ENCODE measurements at regions not wholly inside any gene's neighbourhood (a gene's known extent, or its start where the extent isn't known, plus 50 kb on each side); places are given as distances from the start of the nearest gene placed in this dataset.

DNA sequence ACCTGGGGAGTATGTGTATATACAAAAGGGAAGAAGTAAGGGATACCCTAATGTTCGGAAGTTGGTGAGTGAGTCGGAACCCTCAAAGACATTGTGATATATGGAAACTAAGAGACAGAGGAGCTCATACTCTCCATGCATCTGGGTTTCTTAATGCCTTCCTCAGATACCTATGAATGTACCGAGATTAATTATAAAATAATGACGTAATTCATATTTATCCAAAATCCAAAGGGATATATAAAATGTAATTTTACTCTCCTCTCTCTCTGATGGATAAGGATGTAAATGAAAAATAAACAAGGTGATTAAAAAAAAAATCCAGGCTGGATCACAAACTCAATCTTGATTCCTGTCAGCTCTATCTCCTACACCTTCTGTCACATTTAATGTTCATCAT lies 275.9 kb upstream of the FAM241A start:
- 73 to 85% methylated on average over 4 of the region's 4 CpGs for WGBS, 2 donors

GRCh38 chr4:111871802-111872201 lies 273.5 kb upstream of the FAM241A start:
- TF ChIP-seq, protein P1, sequence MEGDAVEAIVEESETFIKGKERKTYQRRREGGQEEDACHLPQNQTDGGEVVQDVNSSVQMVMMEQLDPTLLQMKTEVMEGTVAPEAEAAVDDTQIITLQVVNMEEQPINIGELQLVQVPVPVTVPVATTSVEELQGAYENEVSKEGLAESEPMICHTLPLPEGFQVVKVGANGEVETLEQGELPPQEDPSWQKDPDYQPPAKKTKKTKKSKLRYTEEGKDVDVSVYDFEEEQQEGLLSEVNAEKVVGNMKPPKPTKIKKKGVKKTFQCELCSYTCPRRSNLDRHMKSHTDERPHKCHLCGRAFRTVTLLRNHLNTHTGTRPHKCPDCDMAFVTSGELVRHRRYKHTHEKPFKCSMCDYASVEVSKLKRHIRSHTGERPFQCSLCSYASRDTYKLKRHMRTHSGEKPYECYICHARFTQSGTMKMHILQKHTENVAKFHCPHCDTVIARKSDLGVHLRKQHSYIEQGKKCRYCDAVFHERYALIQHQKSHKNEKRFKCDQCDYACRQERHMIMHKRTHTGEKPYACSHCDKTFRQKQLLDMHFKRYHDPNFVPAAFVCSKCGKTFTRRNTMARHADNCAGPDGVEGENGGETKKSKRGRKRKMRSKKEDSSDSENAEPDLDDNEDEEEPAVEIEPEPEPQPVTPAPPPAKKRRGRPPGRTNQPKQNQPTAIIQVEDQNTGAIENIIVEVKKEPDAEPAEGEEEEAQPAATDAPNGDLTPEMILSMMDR (IDR thresholded peaks at IDR 0.05), result no peak
- no peak for FAIRE-seq
- ATAC-seq, result no peak
- Histone ChIP-seq H3K27me3 (no peaks in the 10 kb centered on the region), H3K4me3 (no peak overlapping the region), H3K9me3 (no peaks in the 10 kb centered on the region), H3K36me3 (no peaks in the 10 kb centered on the region), H3K27ac (no peak overlapping the region), H3K4me1 (no peaks in the 10 kb centered on the region)
- DNase-seq, result no peak
- intact Hi-C loops (cut with DNase I), result no loop called here
- 42 to 71% methylated on average over 1 of the region's 1 CpG for WGBS, 2 donors

More for the DNA sequence above, 275.9 kb upstream of the FAM241A start:
- intact Hi-C loops (cut with DNase I), result no loop called here
- DNase-seq, result no peak
- H3K9me3 ChIP-seq, result no peaks in the 10 kb centered on the region
- no peak overlapping the region for H3K27ac ChIP-seq
- no peak overlapping the region for H3K4me3 ChIP-seq
- ATAC-seq, result no peak
- H3K27me3 ChIP-seq, result no peaks in the 10 kb centered on the region
- no peaks in the 10 kb centered on the region for H3K4me1 ChIP-seq
- TF ChIP-seq, protein P1 (IDR thresholded peaks at IDR 0.05), result no peak
- no peak for FAIRE-seq
- no peaks in the 10 kb centered on the region for H3K36me3 ChIP-seq

DNA sequence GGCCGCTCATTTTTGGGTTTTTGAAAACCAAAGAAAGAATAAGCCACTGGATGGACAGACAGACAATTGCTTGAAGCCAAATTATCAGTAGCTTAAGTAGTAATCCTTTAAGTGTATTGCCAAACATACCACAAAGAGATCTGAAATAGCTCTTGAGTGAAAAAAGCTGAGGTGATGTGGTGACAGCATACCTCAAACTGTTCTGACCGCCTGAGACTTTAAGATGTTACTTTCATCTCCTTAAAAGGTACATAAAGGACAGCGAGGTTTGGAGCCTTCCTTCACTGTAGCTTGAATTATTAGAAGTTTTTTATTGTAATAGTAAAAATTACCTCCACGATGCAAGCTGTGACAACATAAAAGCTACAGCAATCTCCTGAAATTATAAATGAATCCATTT lies 271.5 kb upstream of the FAM241A start:
- H3K27me3 ChIP-seq, result no peaks in the 10 kb centered on the region
- intact Hi-C loops (cut with DNase I), result no loop called here
- H3K27ac ChIP-seq, result no peak overlapping the region
- H3K4me3 ChIP-seq, result no peak overlapping the region
- 45 to 63% methylated on average over 4 of the region's 4 CpGs for WGBS, 2 donors
- H3K36me3 ChIP-seq, result no peaks in the 10 kb centered on the region
- no peaks in the 10 kb centered on the region for H3K9me3 ChIP-seq
- no peaks in the 10 kb centered on the region for H3K4me1 ChIP-seq
- FAIRE-seq (no peak), DNase-seq (no peak), ATAC-seq (no peak)
- TF ChIP-seq, protein P1 (IDR thresholded peaks at IDR 0.05), result no peak

DNA sequence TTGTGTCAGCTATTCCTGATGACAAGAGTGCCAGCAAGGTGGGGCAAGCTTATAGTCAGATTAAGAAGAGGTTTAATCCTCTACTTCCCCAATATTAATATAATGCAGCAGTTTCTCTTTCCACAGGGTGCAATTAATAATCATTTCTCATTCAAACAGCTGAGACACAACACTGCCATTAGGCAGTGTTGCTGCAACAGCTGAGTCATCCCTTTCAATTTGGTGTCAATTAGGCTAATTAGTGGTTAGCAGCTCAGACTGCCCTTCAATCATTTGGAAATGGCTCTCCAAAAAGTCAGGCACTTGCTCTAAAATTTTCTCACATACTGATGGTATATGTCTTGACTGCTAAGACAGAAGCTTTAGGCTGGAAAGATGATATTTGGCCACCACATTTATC lies 265.7 kb upstream of the FAM241A start:
- ATAC-seq (no peak), FAIRE-seq (no peak)

DNA sequence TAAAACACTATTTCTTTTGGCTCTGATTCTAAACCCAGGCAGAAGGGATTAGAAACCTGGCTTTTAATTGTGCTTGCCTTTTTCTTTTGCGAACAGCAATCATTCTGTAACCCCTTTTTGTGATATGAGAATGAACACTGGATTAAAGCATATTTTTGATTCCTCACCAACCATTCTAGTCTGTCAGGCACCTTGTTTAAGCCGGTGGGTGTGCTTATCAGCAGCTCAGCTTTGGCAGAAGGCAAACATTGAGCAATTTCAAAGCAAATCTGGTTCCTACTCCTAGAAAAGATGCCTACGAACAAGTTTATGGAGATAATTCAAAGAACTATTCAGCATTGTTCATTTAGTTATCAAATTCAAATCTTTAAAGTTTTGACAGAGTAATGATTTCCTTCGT lies 265.1 kb upstream of the FAM241A start:
- H3K4me3 ChIP-seq, result no peak overlapping the region
- WGBS, 2 donors, result 15 to 17% methylated on average over 4 of the region's 4 CpGs
- no peak for ATAC-seq

More for the DNA sequence above, 265.7 kb upstream of the FAM241A start:
- intact Hi-C loops (cut with DNase I), result no loop called here
- peaks cover 0 to 3% (median 0%) of the 10 kb centered on the region in 4 donors for H3K27me3 ChIP-seq
- H3K27ac ChIP-seq, result no peak overlapping the region
- H3K9me3 ChIP-seq, result no peaks in the 10 kb centered on the region
- no peaks in the 10 kb centered on the region for H3K4me1 ChIP-seq
- no peak for DNase-seq
- no peaks in the 10 kb centered on the region for H3K36me3 ChIP-seq
- TF ChIP-seq, protein P1 (IDR thresholded peaks at IDR 0.05), result no peak
- H3K4me3 ChIP-seq, result no peak overlapping the region

More for the DNA sequence above, 265.1 kb upstream of the FAM241A start:
- DNase-seq (no peak), FAIRE-seq (no peak)
- H3K27me3 ChIP-seq, result peaks cover 0 to 3% (median 0%) of the 10 kb centered on the region in 4 donors
- no peak overlapping the region for H3K27ac ChIP-seq
- no peaks in the 10 kb centered on the region for H3K4me1 ChIP-seq
- no peaks in the 10 kb centered on the region for H3K9me3 ChIP-seq
- no peaks in the 10 kb centered on the region for H3K36me3 ChIP-seq
- TF ChIP-seq, protein P1 (IDR thresholded peaks at IDR 0.05), result no peak
- intact Hi-C loops (cut with DNase I), result no loop called here
